IMR-90 (cell line): ENCODE measurements at regions not wholly inside any gene's neighbourhood (a gene's known extent, or its start where the extent isn't known, plus 50 kb on each side); places are given as distances from the start of the nearest gene placed in this dataset.

Experiments
- ATAC-seq: fragments of 200-7000 bp; cut with Tn5 transposase; 2 replicates; pipeline ENCODE4 v1.9.1; 2020; ENCODE audit warnings: low read depth, mild to moderate bottlenecking, moderate library complexity
- BruUV-seq: library from RNA; stranded (reverse); fragments of 400-500 nt; replicated peaks from 2 replicates; lab custom pipeline; 2021; lab: Mats Ljungman, UMichigan
- CTCF ChIA-PET: fragments of 300-600 bp; formaldehyde crosslinking; extraction: SDS; loops from one replicate; lab custom pipeline; 2021; ENCODE audit warnings: antibody characterized with exemption; lab: Yijun Ruan, JAX
- POLR2A ChIA-PET: fragments of 300-600 bp; sonication (Branson Sonifier 250); formaldehyde crosslinking; loops from one replicate; lab custom pipeline; 2022; ENCODE audit warnings: antibody characterized with exemption; ENCODE audit not compliant: unreplicated experiment; lab: Charles Lee
- DNase-seq: peaks from one replicate; pipeline ENCODE4 v3.0.0; 2013
- H2AFZ ChIP-seq: replicated peaks from 2 replicates; pipeline ENCODE3; 2013; ENCODE audit warnings: low read length, mild to moderate bottlenecking; ENCODE audit not compliant: poor library complexity
- H2AK5ac ChIP-seq: 2 replicates; pipeline ENCODE4 v1.6.1; 2013; ENCODE audit warnings: low read depth, low read length, inconsistent platforms
- H2AK9ac ChIP-seq: replicated peaks from 2 replicates; pipeline ENCODE3; 2013; ENCODE audit warnings: mild to moderate bottlenecking, low read depth, low read length, moderate library complexity; ENCODE audit not compliant: poor library complexity
- H2BK120ac ChIP-seq: 2 replicates; pipeline ENCODE4 v1.6.1; 2013; ENCODE audit warnings: low read depth, low read length, inconsistent platforms
- H2BK15ac ChIP-seq: 3 replicates; pipeline ENCODE4 v1.6.1; 2013; ENCODE audit warnings: low read depth, low read length, inconsistent platforms
- H2BK20ac ChIP-seq: 2 replicates; pipeline ENCODE4 v1.6.1; 2013; ENCODE audit warnings: low read depth, mild to moderate bottlenecking, inconsistent platforms, low read length, moderate library complexity
- H2BK5ac ChIP-seq: 2 replicates; pipeline ENCODE4 v1.6.1; 2013; ENCODE audit warnings: mild to moderate bottlenecking, low read depth, low read length, inconsistent platforms; ENCODE audit not compliant: poor library complexity, severe bottlenecking
- H3K14ac ChIP-seq: replicated peaks from 2 replicates; pipeline ENCODE4 v1.6.1; 2013; ENCODE audit warnings: low read depth, low read length, inconsistent platforms
- H3K18ac ChIP-seq: 2 replicates; pipeline ENCODE4 v1.6.1; 2013; ENCODE audit warnings: low read depth, low read length, control low read depth
- H3K23ac ChIP-seq: 2 replicates; pipeline ENCODE4 v1.6.1; 2013; ENCODE audit warnings: low read depth, low read length, inconsistent platforms
- H3K27ac ChIP-seq: 2 replicates; pipeline ENCODE4 v1.5.1; 2013; ENCODE audit warnings: mild to moderate bottlenecking, control low read depth, low read length; ENCODE audit not compliant: insufficient read depth
- H3K27me3 ChIP-seq: 2 replicates; pipeline ENCODE4 v1.6.1; 2013; ENCODE audit warnings: low read length; ENCODE audit not compliant: control insufficient read depth, insufficient read depth
- H3K36me3 ChIP-seq: 2 replicates; pipeline ENCODE4 v1.6.1; 2013; ENCODE audit warnings: low read length, mixed read lengths; ENCODE audit not compliant: control insufficient read depth, insufficient read depth
- H3K4ac ChIP-seq: 2 replicates; pipeline ENCODE4 v1.6.1; 2013; ENCODE audit warnings: low read depth, low read length, inconsistent platforms
- H3K4me1 ChIP-seq: 2 replicates; pipeline ENCODE4 v1.6.1; 2013; ENCODE audit warnings: low read length, mixed read lengths; ENCODE audit not compliant: control insufficient read depth, insufficient read depth
- H3K4me2 ChIP-seq: 2 replicates; pipeline ENCODE4 v1.6.1; 2013; ENCODE audit warnings: low read depth, mild to moderate bottlenecking, control low read depth, low read length, moderate library complexity
- H3K4me3 ChIP-seq: 2 replicates; pipeline ENCODE4 v1.5.1; 2013; ENCODE audit warnings: low read depth, mild to moderate bottlenecking, control low read depth, low read length, moderate library complexity; ENCODE audit not compliant: insufficient read depth
- H3K56ac ChIP-seq: 2 replicates; pipeline ENCODE4 v1.6.1; 2013; ENCODE audit warnings: low read length, inconsistent platforms; ENCODE audit not compliant: insufficient read depth; ENCODE audit errors: extremely low read depth
- H3K79me1 ChIP-seq, 2 experiments: 2 replicates each; pipeline ENCODE4 v1.6.1; 2013; ENCODE audit warnings: low read length in 2 of 2, inconsistent platforms in 1 of 2, low read depth in 1 of 2
- H3K9ac ChIP-seq: 2 replicates; pipeline ENCODE4 v1.6.1; 2013; ENCODE audit warnings: low read depth, low read length, control low read depth
- H3K9me1 ChIP-seq: 2 replicates; pipeline ENCODE4 v1.6.1; 2013; ENCODE audit warnings: low read length, inconsistent platforms; ENCODE audit not compliant: insufficient read depth
- H3K9me3 ChIP-seq: 2 replicates; pipeline ENCODE4 v1.6.1; 2013; ENCODE audit warnings: low read length; ENCODE audit not compliant: control insufficient read depth, insufficient read depth
- H4K20me1 ChIP-seq: 2 replicates; pipeline ENCODE4 v1.6.1; 2013; ENCODE audit warnings: low read length, inconsistent platforms; ENCODE audit not compliant: insufficient read depth
- H4K5ac ChIP-seq: 2 replicates; pipeline ENCODE4 v1.6.1; 2013; ENCODE audit warnings: mild to moderate bottlenecking, low read depth, low read length, control low read depth
- H4K8ac ChIP-seq, 2 experiments: 2 replicates each; pipeline ENCODE4 v1.6.1; 2013; ENCODE audit warnings: low read depth in 2 of 2, low read length in 2 of 2, control low read depth in 1 of 2, inconsistent platforms in 1 of 2
- H4K91ac ChIP-seq: 2 replicates; pipeline ENCODE4 v1.6.1; 2013; ENCODE audit warnings: low read depth, low read length, inconsistent platforms; ENCODE audit not compliant: insufficient read depth
- POLR2A ChIP-seq: IDR thresholded peaks from 2 replicates; pipeline ENCODE4 v1.6.1; 2012; ENCODE audit warnings: mild to moderate bottlenecking, low read depth, low read length
- WGBS, 2 experiments: methylation state at CpG; one replicate each; pipeline versions ENCODE4 v1.1.5 to v1.1.7; 2013; ENCODE audit warnings: missing lambda C conversion rate in 2 of 2; ENCODE audit not compliant: insufficient read length in 1 of 2; ENCODE audit errors: extremely low coverage in 2 of 2; 5-methylcytosine and 5-hydroxymethylcytosine counted together
- dilution Hi-C: fragments of 300-500 bp; cut with HindIII; formaldehyde crosslinking; loops from one replicate; pipeline ENCODE4 v1.14.3; 2018; ENCODE audit warnings: low sequenced_read_pairs; ENCODE audit not compliant: unreplicated experiment
- in situ Hi-C: fragments of 300-500 bp; cut with MboI; formaldehyde crosslinking; loops from 3 replicates; pipeline ENCODE4 v1.14.3; 2019; ENCODE audit warnings: low sequenced_read_pairs, inconsistent platforms, mixed read lengths
- intact Hi-C: fragments of 100-400 bp; cut with micrococcal nuclease; formaldehyde crosslinking; loops from 2 replicates; pipeline ENCODE4 v1.10.0; 2022

DNA sequence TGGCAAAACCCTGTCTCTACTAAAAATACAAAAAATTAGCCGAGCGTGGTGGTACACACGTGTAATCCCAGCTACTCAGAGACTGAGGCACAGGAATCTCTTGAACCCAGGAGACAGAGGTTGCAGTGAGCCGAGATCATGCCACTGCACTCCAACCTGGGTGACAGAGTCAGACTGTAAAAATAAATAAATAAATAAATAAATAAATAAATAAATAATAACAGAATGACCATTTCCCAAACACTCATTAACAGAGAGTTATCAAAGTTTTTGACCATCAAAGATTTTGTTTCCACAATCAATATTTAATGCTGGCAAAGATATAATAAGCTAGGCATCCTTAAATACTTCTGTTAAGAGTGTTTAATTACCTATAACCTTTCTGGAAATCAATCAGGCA lies 299.4 kb downstream of the KCTD12 start:
- Histone ChIP-seq H3K27ac (no peak overlapping the region), H3K14ac (no peak overlapping the region), H2BK15ac (no peak overlapping the region), H3K9me3 (no peaks in the 10 kb centered on the region), H3K56ac (no peak overlapping the region), H3K4me1 (no peaks in the 10 kb centered on the region), H2BK20ac (no peak overlapping the region), H3K4me2 (no peak overlapping the region), H3K36me3 (no peaks in the 10 kb centered on the region), H3K18ac (no peak overlapping the region), H3K23ac (no peak overlapping the region), H2AK5ac (no peak overlapping the region), H4K5ac (no peak overlapping the region), H3K9me1 (no peaks in the 10 kb centered on the region), H3K27me3 (0 out of 2 replicates have a peak, but pooled peaks cover 1% of the 10 kb centered on the region), H2AFZ (no peak overlapping the region), H4K20me1 (no peaks in the 10 kb centered on the region), H2AK9ac (no peak overlapping the region), H3K4ac (no peak overlapping the region), H3K79me1 (no peaks in the 10 kb centered on the region), H2BK120ac (no peak overlapping the region), H3K9ac (no peak overlapping the region), H2BK5ac (no peak overlapping the region), H3K4me3 (no peak overlapping the region), H4K8ac (no peak overlapping the region), H4K91ac (no peak overlapping the region)
- no TSS peak for BruUV-seq
- POLR2A ChIA-PET, result no interaction called here
- CTCF ChIA-PET, result no interaction called here
- DNase-seq, result no peak
- no peak for ATAC-seq
- TF ChIP-seq POLR2A, result no peak
- no CpG with 5 or more reads among the region's 4 CpGs for WGBS, 2 experiments
- in situ Hi-C loops (no loop called here), dilution Hi-C loops (no loop called here), intact Hi-C loops (no loop called here)
